NCI-H69 (cell line): ENCODE measurements at regions not wholly inside any gene's neighbourhood (a gene's known extent, or its start where the extent isn't known, plus 50 kb on each side); places are given as distances from the start of the nearest gene placed in this dataset.
A peak's percentile ranks its signal among the peaks of the same experiment; 100 is the strongest.
"Not testable (repeated sequence)": the region's sequence is repeated elsewhere in the genome, so short reads cannot be mapped to it uniquely, and the experiment has no call there.

Experiments used
- DNase-seq: peaks from one replicate; lab custom pipeline; 2025; lab: John Stamatoyannopoulos, UW

- DNase-seq = not testable (repeated sequence)
Measured at GRCh38 chr16:29296176-29296575, 110.3 kb downstream of the NPIPB11 start.

- not testable (repeated sequence) for DNase-seq
Measured at GRCh38 chr16:29294951-29295795, 111.3 kb downstream of the NPIPB11 start.

- DNase-seq = not testable (repeated sequence)
Measured at GRCh38 chr16:29294400-29294933, 112.0 kb downstream of the NPIPB11 start.

GRCh38 chr16:29293545-29293944 is 113.0 kb downstream of the NPIPB11 start:
- not testable (repeated sequence) for DNase-seq

GRCh38 chr16:29292952-29293471 is 113.5 kb downstream of the NPIPB11 start:
- not testable (repeated sequence) for DNase-seq

GRCh38 chr16:29291329-29292271 is 114.9 kb downstream of the NPIPB11 start:
- DNase-seq = not testable (repeated sequence)

- peak; percentile 69 for DNase-seq
Measured at GRCh38 chr16:29290631-29291247, 115.8 kb downstream of the NPIPB11 start.

- not testable (repeated sequence) for DNase-seq
Measured at GRCh38 chr16:29289516-29290239, 116.8 kb downstream of the NPIPB11 start.

- not testable (repeated sequence) for DNase-seq
Measured at GRCh38 chr16:29288711-29289474, 117.6 kb downstream of the NPIPB11 start.

- not testable (repeated sequence) for DNase-seq
Measured at GRCh38 chr16:29287871-29288535, 118.5 kb downstream of the NPIPB11 start.

GRCh38 chr16:29287246-29287645 is 119.3 kb downstream of the NPIPB11 start:
- DNase-seq = not testable (repeated sequence)

- not testable (repeated sequence) for DNase-seq
Measured at GRCh38 chr16:29286796-29287195, 119.7 kb downstream of the NPIPB11 start.

- DNase-seq = not testable (repeated sequence)
Measured at GRCh38 chr16:29286161-29286560, 120.3 kb downstream of the NPIPB11 start.

GRCh38 chr16:29285151-29285885 is 121.2 kb downstream of the NPIPB11 start:
- DNase-seq = not testable (repeated sequence)

- DNase-seq = not testable (repeated sequence)
Measured at GRCh38 chr16:29284723-29285122, 121.8 kb downstream of the NPIPB11 start.

GRCh38 chr16:29284159-29284558 is 122.4 kb downstream of the NPIPB11 start:
- not testable (repeated sequence) for DNase-seq

- not testable (repeated sequence) for DNase-seq
Measured at GRCh38 chr16:29278097-29278871, 128.2 kb downstream of the NPIPB11 start.

GRCh38 chr16:29276446-29276845 is 130.1 kb downstream of the NPIPB11 start:
- DNase-seq = not testable (repeated sequence)
